Activated CD4-positive, alpha-beta T cell treated with anti-CD3 and anti-CD28 coated beads, Interleukin-2, amount 10 ng/mL, durations not matched to agents 7 days and 5 days (primary cell): ENCODE measurements at regions not wholly inside any gene's neighbourhood (a gene's known extent, or its start where the extent isn't known, plus 50 kb on each side); places are given as distances from the start of the nearest gene placed in this dataset.
"Not testable (repeated sequence)": the region's sequence is repeated elsewhere in the genome, so short reads cannot be mapped to it uniquely, and the experiment has no call there.

Experiments
- CTCF ChIA-PET: fragments of 350-600 bp; sonication (Branson Sonifier 250); formaldehyde crosslinking; loops from one replicate; lab custom pipeline; 2021; ENCODE audit warnings: antibody characterized with exemption; lab: Charles Lee
- POLR2A ChIA-PET: fragments of 350-600 bp; sonication (Branson Sonifier 250); formaldehyde crosslinking; loops from one replicate; lab custom pipeline; 2021; ENCODE audit warnings: antibody characterized with exemption; lab: Charles Lee
- DNase-seq: peaks from one replicate; pipeline ENCODE4 v3.0.0-alpha.2; 2020
- H3K27ac Mint-ChIP-seq: one replicate; pipeline ENCODE4 v1.8.0; 2021; ENCODE audit warnings: mild to moderate bottlenecking, moderate library complexity, mixed read lengths
- H3K27me3 Mint-ChIP-seq: one replicate; pipeline ENCODE4 v1.8.0; 2021; ENCODE audit warnings: mixed read lengths
- H3K36me3 Mint-ChIP-seq: one replicate; pipeline ENCODE4 v1.8.0; 2021; ENCODE audit warnings: low read depth, mixed read lengths
- H3K4me1 Mint-ChIP-seq: one replicate; pipeline ENCODE4 v1.8.0; 2021; ENCODE audit warnings: mixed read lengths
- H3K4me3 Mint-ChIP-seq: one replicate; pipeline ENCODE4 v1.8.0; 2021; ENCODE audit warnings: mild to moderate bottlenecking, moderate library complexity, mixed read lengths
- H3K9me3 Mint-ChIP-seq: one replicate; pipeline ENCODE4 v1.8.0; 2021; ENCODE audit warnings: mixed read lengths

DNA sequence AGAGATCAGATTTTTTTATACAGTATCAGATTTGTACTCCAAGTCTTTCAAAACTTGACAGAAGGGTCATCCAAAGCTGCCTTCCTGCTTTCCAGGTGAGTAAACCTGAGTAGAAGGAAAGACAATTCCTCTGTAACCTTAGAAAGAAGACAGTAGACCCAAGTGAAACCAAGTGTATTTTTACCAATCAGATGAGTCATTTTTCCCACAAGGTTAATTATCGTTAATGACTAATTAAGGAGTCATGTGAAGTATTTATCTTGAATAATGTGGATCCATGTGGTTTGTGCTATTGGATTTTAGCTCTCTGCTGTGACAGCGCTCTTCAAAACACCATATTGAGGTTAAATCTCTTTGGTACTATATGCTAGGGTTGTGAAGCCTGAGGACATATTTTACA, 74.0 kb upstream of the PELI2 start:
- DNase-seq: no peak
- Mint-ChIP-seq H3K4me1 (no peaks in the 10 kb centered on the region), H3K27ac (no peak overlapping the region), H3K9me3 (no peaks in the 10 kb centered on the region), H3K27me3 (peaks cover 20% of the 10 kb centered on the region), H3K4me3 (no peak overlapping the region), H3K36me3 (no peaks in the 10 kb centered on the region)
- CTCF ChIA-PET: no interaction called here
- POLR2A ChIA-PET: no interaction called here

DNA sequence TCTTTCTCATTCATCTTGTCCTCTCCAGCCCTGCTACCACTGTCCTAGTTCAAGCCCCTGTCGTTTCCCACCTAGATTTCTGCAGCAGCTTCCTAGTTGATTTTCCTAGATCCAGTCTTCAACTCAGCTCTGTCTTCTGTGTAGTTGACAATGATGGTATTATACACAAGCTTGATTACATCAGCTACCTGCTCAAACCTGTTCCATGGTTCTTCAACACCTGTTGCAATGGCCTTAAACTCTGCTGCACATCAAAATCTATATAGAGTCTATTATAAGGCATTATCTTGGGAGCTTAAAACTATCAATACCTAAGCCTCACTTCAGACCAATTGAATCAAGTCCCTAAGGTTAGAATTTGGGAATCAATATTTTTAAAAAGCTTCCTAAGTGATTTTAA, 71.7 kb upstream of the PELI2 start:
- no peaks in the 10 kb centered on the region for H3K9me3 Mint-ChIP-seq
- no peak for DNase-seq
- CTCF ChIA-PET: no interaction called here
- no peak overlapping the region for H3K4me3 Mint-ChIP-seq
- H3K36me3 Mint-ChIP-seq: no peaks in the 10 kb centered on the region
- no peaks in the 10 kb centered on the region for H3K4me1 Mint-ChIP-seq
- H3K27me3 Mint-ChIP-seq: peaks cover 18% of the 10 kb centered on the region
- POLR2A ChIA-PET: no interaction called here
- no peak overlapping the region for H3K27ac Mint-ChIP-seq

GRCh38 chr14:56046996-56047395, 71.2 kb upstream of the PELI2 start:
- Mint-ChIP-seq H3K4me3 (no peak overlapping the region), H3K4me1 (no peaks in the 10 kb centered on the region), H3K27ac (no peak overlapping the region), H3K27me3 (peaks cover 19% of the 10 kb centered on the region), H3K36me3 (no peaks in the 10 kb centered on the region), H3K9me3 (no peaks in the 10 kb centered on the region)
- POLR2A ChIA-PET: no interaction called here
- no peak for DNase-seq
- CTCF ChIA-PET: interaction anchor here (1.3 kb wide), 1 partner anchor 10 kb away, joined by 3 read pairs; no protein-coding TSS in a partner anchor

DNA sequence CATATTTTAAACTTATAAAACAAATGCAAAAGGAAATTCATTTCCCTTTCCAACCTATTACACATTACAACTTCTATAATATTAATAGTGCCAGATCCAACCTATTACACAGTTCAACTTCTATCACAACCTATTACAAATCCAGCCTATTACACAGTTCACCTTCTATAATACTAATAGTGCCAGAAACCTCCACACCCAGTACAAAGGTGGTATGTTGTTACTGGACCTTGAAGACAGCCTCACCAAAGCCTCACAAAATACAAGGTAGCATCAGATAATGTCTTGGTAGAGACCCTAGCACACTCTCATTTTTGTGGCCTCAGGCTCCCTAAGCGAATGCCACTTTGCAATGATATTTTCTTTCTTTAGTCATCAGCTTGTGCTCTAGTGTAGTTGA, 68.7 kb upstream of the PELI2 start:
- Mint-ChIP-seq H3K36me3 (no peaks in the 10 kb centered on the region), H3K27ac (no peak overlapping the region), H3K9me3 (no peaks in the 10 kb centered on the region), H3K4me3 (no peak overlapping the region), H3K4me1 (no peaks in the 10 kb centered on the region), H3K27me3 (peaks cover 19% of the 10 kb centered on the region)
- ChIA-PET POLR2A (no interaction called here), CTCF (no interaction called here)
- DNase-seq: no peak

GRCh38 chr14:56055511-56055910, 62.7 kb upstream of the PELI2 start:
- ChIA-PET POLR2A (no interaction called here), CTCF (no interaction called here)
- Mint-ChIP-seq H3K27ac (no peak overlapping the region), H3K27me3 (peaks cover 25% of the 10 kb centered on the region), H3K4me1 (no peaks in the 10 kb centered on the region), H3K4me3 (no peak overlapping the region), H3K36me3 (no peaks in the 10 kb centered on the region), H3K9me3 (no peaks in the 10 kb centered on the region)
- no peak for DNase-seq

GRCh38 chr14:56056031-56056430, 62.2 kb upstream of the PELI2 start:
- Mint-ChIP-seq H3K36me3 (no peaks in the 10 kb centered on the region), H3K9me3 (no peaks in the 10 kb centered on the region), H3K27me3 (peaks cover 26% of the 10 kb centered on the region), H3K4me3 (no peak overlapping the region), H3K27ac (no peak overlapping the region), H3K4me1 (no peaks in the 10 kb centered on the region)
- POLR2A ChIA-PET: no interaction called here
- CTCF ChIA-PET: no interaction called here
- DNase-seq: no peak

DNA sequence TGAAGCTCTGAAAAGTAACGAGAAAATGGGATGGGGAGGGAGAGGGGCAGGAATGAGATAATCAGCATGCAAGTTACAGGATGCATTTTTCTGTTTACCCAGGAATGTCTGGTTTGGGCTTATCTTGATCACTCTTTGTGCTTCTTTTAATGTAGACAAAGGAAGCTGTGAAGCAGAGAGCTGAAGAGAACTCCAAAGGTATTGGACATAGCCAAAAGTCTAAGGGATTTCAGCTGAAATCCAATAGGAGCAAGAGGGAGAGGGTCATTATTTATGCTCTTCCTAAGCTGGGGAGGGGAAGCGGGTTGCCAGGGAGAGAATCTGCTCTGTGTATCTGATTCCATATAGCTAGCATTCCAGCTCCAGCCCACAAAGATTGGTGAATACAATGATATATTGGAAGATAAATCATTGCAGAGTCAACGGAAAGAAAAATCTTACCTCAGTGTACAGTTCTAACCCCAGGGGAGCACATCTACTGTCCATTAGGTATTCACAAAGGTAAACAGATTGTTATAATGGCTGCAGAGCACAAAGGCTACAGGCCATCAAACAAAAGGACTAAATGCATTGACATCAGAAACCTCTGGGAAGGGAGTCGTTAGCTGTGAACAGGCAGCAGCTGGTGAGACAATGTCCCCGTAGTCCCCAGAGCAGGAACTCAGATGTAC, 61.0 kb upstream of the PELI2 start:
- peaks cover 19% of the 10 kb centered on the region for H3K27me3 Mint-ChIP-seq
- H3K36me3 Mint-ChIP-seq: no peaks in the 10 kb centered on the region
- H3K4me3 Mint-ChIP-seq: no peak overlapping the region
- POLR2A ChIA-PET: no interaction called here
- no peak for DNase-seq
- no peaks in the 10 kb centered on the region for H3K4me1 Mint-ChIP-seq
- H3K9me3 Mint-ChIP-seq: no peaks in the 10 kb centered on the region
- CTCF ChIA-PET: interaction anchor here (0.8 to 1.0 kb wide), 3 partner anchors 9 to 53 kb away, joined by 3 to 4 read pairs (median 4); no protein-coding TSS in a partner anchor
- no peak overlapping the region for H3K27ac Mint-ChIP-seq

- Mint-ChIP-seq H3K36me3 (no peaks in the 10 kb centered on the region), H3K4me3 (no peak overlapping the region), H3K27me3 (peaks cover 18% of the 10 kb centered on the region), H3K4me1 (no peaks in the 10 kb centered on the region), H3K27ac (no peak overlapping the region), H3K9me3 (no peaks in the 10 kb centered on the region)
- CTCF ChIA-PET: no interaction called here
- no peak for DNase-seq
- POLR2A ChIA-PET: no interaction called here
Observed at GRCh38 chr14:56057767-56058166, 60.4 kb upstream of the PELI2 start.

- peaks cover 12% of the 10 kb centered on the region for H3K27me3 Mint-ChIP-seq
- no peak overlapping the region for H3K4me3 Mint-ChIP-seq
- no peak overlapping the region for H3K27ac Mint-ChIP-seq
- DNase-seq: no peak
- POLR2A ChIA-PET: no interaction called here
- H3K9me3 Mint-ChIP-seq: no peaks in the 10 kb centered on the region
- no peaks in the 10 kb centered on the region for H3K4me1 Mint-ChIP-seq
- CTCF ChIA-PET: no interaction called here
- H3K36me3 Mint-ChIP-seq: no peaks in the 10 kb centered on the region
Observed at GRCh38 chr14:56059054-56059453, 59.2 kb upstream of the PELI2 start.

DNA sequence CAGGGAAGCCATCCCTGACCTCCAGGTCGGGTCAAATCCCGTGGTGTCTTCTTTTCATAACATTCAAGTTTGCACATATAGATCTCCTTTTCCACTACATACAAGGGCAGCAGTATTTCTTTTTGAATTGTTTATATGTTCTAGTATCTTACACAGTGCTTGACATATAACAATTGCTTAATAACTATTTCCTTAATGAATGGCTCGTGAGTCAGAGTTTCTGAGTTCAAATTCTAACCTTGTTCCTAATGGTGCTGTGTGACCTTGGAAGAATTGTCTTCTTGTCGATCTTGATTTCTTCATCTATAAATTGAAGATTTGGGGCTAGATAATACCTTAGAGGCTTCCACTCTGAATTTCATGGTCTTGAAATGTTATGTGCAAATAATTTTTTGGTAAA, 57.2 kb upstream of the PELI2 start:
- H3K4me1 Mint-ChIP-seq: no peaks in the 10 kb centered on the region
- no peak overlapping the region for H3K27ac Mint-ChIP-seq
- H3K36me3 Mint-ChIP-seq: no peaks in the 10 kb centered on the region
- no peaks in the 10 kb centered on the region for H3K9me3 Mint-ChIP-seq
- H3K27me3 Mint-ChIP-seq: peaks cover 10% of the 10 kb centered on the region
- no peak overlapping the region for H3K4me3 Mint-ChIP-seq
- ChIA-PET CTCF (no interaction called here), POLR2A (no interaction called here)
- DNase-seq: no peak

- Mint-ChIP-seq H3K36me3 (no peaks in the 10 kb centered on the region), H3K9me3 (no peaks in the 10 kb centered on the region), H3K4me1 (no peaks in the 10 kb centered on the region), H3K27me3 (peaks cover 10% of the 10 kb centered on the region), H3K27ac (no peak overlapping the region), H3K4me3 (no peak overlapping the region)
- no peak for DNase-seq
- CTCF ChIA-PET: no interaction called here
- POLR2A ChIA-PET: no interaction called here
Observed at GRCh38 chr14:56063131-56063530, 55.1 kb upstream of the PELI2 start.

DNA sequence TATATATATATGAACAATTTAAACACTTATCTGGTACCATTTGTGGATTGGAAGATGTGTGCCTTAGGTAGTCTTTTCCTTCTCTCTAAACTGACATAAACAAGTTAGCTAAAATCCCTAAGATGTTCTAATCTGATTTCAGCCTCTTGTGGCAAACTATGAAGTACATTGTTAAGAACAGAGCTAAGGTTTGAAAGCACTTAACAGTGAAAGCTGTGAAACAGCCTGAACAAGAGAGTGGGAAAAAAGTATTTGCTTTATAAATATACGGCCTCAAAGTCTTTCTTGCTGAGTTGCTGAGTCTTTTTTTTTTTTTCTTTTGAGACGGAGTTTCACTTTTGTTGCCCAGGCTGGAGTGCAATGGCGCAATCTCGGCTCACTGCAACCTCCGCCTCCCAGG, 53.7 kb upstream of the PELI2 start:
- Mint-ChIP-seq H3K4me3 (no peak overlapping the region), H3K36me3 (no peaks in the 10 kb centered on the region), H3K27me3 (peaks cover 6% of the 10 kb centered on the region), H3K4me1 (no peaks in the 10 kb centered on the region), H3K9me3 (no peaks in the 10 kb centered on the region), H3K27ac (no peak overlapping the region)
- no peak for DNase-seq
- POLR2A ChIA-PET: no interaction called here
- CTCF ChIA-PET: interaction anchor here (0.6 to 1.2 kb wide), 4 partner anchors 150 to 618 kb away, joined by 3 read pairs; no protein-coding TSS in a partner anchor

DNA sequence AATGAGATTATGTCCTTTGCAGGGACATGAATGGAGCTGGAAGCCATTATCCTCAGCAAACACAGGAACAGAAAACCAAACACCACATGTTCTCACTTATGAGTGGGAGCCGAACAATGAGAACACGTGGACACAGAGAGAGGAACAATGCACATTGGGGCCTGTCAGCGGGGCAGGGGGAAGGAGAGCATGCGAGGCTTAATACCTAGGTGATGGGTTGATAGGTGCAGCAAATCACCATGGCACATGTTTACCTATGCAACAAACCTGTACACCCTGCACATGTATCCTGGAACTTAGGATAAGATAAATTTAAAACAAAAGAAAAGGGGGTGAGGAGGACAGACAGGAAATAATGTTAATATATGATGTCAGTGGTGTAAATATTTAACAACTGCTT, 53.0 kb upstream of the PELI2 start:
- POLR2A ChIA-PET, H3K36me3 Mint-ChIP-seq, H3K27me3 Mint-ChIP-seq, H3K4me1 Mint-ChIP-seq, CTCF ChIA-PET, DNase-seq, H3K27ac Mint-ChIP-seq, H3K4me3 Mint-ChIP-seq, H3K9me3 Mint-ChIP-seq: not testable (repeated sequence)
